Heart left ventricle (tissue), 13 donors: ENCODE measurements at regions not wholly inside any gene's neighbourhood (a gene's known extent, or its start where the extent isn't known, plus 50 kb on each side); places are given as distances from the start of the nearest gene placed in this dataset.
"Not testable (repeated sequence)": the region's sequence is repeated elsewhere in the genome, so short reads cannot be mapped to it uniquely, and the experiment has no call there.

Source experiments
- CTCF ChIP-seq, 12 donors: fragments of 200-600 bp; sonication (generic) in 4 of 12; IDR thresholded peaks; one replicate each; pipeline versions ENCODE4 v1.5.0 to v1.8.0; 2018 to 2022; ENCODE audit warnings: antibody characterized with exemption in 12 of 12, mild to moderate bottlenecking in 5 of 12
- POLR2A ChIP-seq, 2 donors: fragments of 450-650 bp; IDR thresholded peaks; one replicate each; pipeline ENCODE4 v1.6.1; 2017; ENCODE audit warnings: antibody characterized with exemption in 2 of 2, mild to moderate bottlenecking in 2 of 2, moderate library complexity in 2 of 2
- donor health status: ischemic (EF 13 %, LVEDD 7.1; RV severe dilation, severe dysfunction).
- donor health status: DM: no; HTN: yes; CAD: no.
- donor health status: DM: no; HTN: no; CAD: no.
- donor health status: ischemic (EF 25% LVEDD 6.9; RV normal size, moderate dysfunction).
- donor health status: ischemic (EF 25% LVEDD 5.7; RV mildly dilated, moderate dysfunction).
- donor health status: ischemic (EF 35%, LVEDD 5.7; RV mildly dilated, moderate dysfunction).
- donor health status: nonischemic (EF 11% LVEDD 7.7; RV severe dilation, severe dysfunction).
- donor health status: DM: yes; HTN: yes; CAD: no.
- donor health status: PGD.
- donor health status: ischemic (EF 29% LVEDD 5.4; RV normal size, mild dysfunction).
- donor health status: nonischemic (EF 23%, LVEDD 6.1; RV moderate dilation, normal function).

GRCh38 chr12:5290368-5290767 lies 141.5 kb upstream of the NTF3 start:
- TF ChIP-seq CTCF, POLR2A (IDR thresholded peaks at IDR 0.05): not testable (repeated sequence)
